NCI-H69 (cell line): ENCODE measurements at regions not wholly inside any gene's neighbourhood (a gene's known extent, or its start where the extent isn't known, plus 50 kb on each side); places are given as distances from the start of the nearest gene placed in this dataset.

Source experiments
- DNase-seq: peaks from one replicate; lab custom pipeline; 2025; lab: John Stamatoyannopoulos, UW

GRCh38 chr12:71071536-71072097, 86.2 kb downstream of the TSPAN8 start:
- no peak for DNase-seq

- DNase-seq: no peak
Measured at GRCh38 chr12:71070416-71071128, 87.2 kb downstream of the TSPAN8 start.

GRCh38 chr12:71069311-71069710, 88.5 kb downstream of the TSPAN8 start:
- no peak for DNase-seq

- DNase-seq: no peak
Measured at GRCh38 chr12:71063087-71063486, 94.7 kb downstream of the TSPAN8 start.

GRCh38 chr12:71061451-71061850, 96.3 kb downstream of the TSPAN8 start:
- peak; percentile 54 for DNase-seq

GRCh38 chr12:71060426-71060825, 97.4 kb downstream of the TSPAN8 start:
- DNase-seq: no peak

GRCh38 chr12:71057330-71057729, 100.5 kb downstream of the TSPAN8 start:
- DNase-seq: peak; percentile 27

- no peak for DNase-seq
Measured at GRCh38 chr12:71054551-71054950, 103.2 kb downstream of the TSPAN8 start.

- DNase-seq: no peak
Measured at GRCh38 chr12:71046215-71046614, 111.6 kb downstream of the TSPAN8 start.

- DNase-seq: no peak
Measured at GRCh38 chr12:71045781-71046180, 112.0 kb downstream of the TSPAN8 start.

GRCh38 chr12:71041476-71041875, 116.3 kb downstream of the TSPAN8 start:
- no peak for DNase-seq

GRCh38 chr12:71038960-71039359, 118.4 kb upstream of the PTPRR start:
- no peak for DNase-seq

GRCh38 chr12:71036526-71036925, 116.0 kb upstream of the PTPRR start:
- no peak for DNase-seq

GRCh38 chr12:71032933-71033332, 112.4 kb upstream of the PTPRR start:
- DNase-seq: no peak

- no peak for DNase-seq
Measured at GRCh38 chr12:71029302-71029701, 108.8 kb upstream of the PTPRR start.

- no peak for DNase-seq
Measured at GRCh38 chr12:71027856-71028255, 107.3 kb upstream of the PTPRR start.

- DNase-seq: no peak
Measured at GRCh38 chr12:71024827-71025226, 104.3 kb upstream of the PTPRR start.

GRCh38 chr12:71024281-71024680, 103.7 kb upstream of the PTPRR start:
- DNase-seq: no peak

- DNase-seq: no peak
Measured at GRCh38 chr12:71021491-71021890, 101.0 kb upstream of the PTPRR start.

GRCh38 chr12:71019282-71019831, 98.8 kb upstream of the PTPRR start:
- DNase-seq: no peak

GRCh38 chr12:71018682-71019081, 98.1 kb upstream of the PTPRR start:
- no peak for DNase-seq

- peak; percentile 49 for DNase-seq
Measured at GRCh38 chr12:71014180-71014785, 93.7 kb upstream of the PTPRR start.

- DNase-seq: no peak
Measured at GRCh38 chr12:71011261-71011660, 90.7 kb upstream of the PTPRR start.
